Fibroblast of villous mesenchyme (primary cell): ENCODE measurements at regions not wholly inside any gene's neighbourhood (a gene's known extent, or its start where the extent isn't known, plus 50 kb on each side); places are given as distances from the start of the nearest gene placed in this dataset.

Source experiments
- DNase-seq: peaks from one replicate; pipeline ENCODE4 v3.0.0-alpha.2; 2010; ENCODE audit warnings: low read depth
- H3K4me3 ChIP-seq: 2 replicates; pipeline ENCODE4 v1.5.1; 2011; ENCODE audit warnings: low read depth, mild to moderate bottlenecking, low read length
- TF ChIP-seq, protein P1 (sequence below): IDR thresholded peaks from 2 replicates; pipeline ENCODE4 v1.5.1; 2012; ENCODE audit warnings: low read depth, mild to moderate bottlenecking, low read length; ENCODE audit not compliant: insufficient read depth

DNA sequence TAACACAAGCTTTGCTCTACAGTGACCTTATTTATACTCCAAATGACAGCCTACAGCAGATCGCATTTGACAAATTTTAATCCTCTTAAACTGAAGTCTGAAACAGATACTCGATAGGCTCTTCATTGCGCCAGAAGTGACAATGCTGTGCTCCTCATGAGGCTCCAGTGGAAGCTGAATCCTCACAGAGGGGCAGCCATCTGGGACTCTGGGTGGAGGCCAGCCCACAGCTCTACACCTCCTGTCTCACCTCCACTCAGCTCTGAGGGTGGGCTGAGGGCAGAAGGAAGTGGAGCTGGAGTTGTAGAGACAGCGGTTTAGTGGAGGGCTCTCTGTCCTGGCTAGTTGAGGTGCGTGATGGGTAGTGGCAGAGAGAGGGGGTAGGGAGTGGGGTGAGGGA, 283.3 kb upstream of the ANKRD55 start:
- TF ChIP-seq, protein P1, sequence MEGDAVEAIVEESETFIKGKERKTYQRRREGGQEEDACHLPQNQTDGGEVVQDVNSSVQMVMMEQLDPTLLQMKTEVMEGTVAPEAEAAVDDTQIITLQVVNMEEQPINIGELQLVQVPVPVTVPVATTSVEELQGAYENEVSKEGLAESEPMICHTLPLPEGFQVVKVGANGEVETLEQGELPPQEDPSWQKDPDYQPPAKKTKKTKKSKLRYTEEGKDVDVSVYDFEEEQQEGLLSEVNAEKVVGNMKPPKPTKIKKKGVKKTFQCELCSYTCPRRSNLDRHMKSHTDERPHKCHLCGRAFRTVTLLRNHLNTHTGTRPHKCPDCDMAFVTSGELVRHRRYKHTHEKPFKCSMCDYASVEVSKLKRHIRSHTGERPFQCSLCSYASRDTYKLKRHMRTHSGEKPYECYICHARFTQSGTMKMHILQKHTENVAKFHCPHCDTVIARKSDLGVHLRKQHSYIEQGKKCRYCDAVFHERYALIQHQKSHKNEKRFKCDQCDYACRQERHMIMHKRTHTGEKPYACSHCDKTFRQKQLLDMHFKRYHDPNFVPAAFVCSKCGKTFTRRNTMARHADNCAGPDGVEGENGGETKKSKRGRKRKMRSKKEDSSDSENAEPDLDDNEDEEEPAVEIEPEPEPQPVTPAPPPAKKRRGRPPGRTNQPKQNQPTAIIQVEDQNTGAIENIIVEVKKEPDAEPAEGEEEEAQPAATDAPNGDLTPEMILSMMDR = no peak
- no peak overlapping the region for H3K4me3 ChIP-seq
- no peak for DNase-seq

DNA sequence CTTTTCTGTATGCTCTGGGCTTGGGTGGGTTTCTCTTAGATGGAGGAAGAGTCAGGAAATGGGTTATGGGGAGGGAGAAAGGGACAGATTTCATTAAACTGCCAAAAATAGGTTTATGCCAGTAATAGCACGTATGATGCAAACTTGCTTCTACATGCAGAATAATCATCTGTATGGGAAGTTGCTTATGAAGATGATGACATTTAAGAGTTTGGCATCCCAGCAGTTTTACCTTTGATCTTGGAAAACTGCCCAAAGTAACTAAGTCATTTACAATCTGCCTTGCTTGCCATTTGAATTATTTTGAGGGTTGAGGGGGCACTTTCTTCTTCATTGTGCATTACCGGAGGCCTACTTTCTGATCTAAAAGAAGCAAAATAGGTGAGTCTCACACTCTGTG, 282.9 kb upstream of the ANKRD55 start:
- no peak for DNase-seq
- no peak overlapping the region for H3K4me3 ChIP-seq
- TF ChIP-seq, protein P1 = no peak

DNA sequence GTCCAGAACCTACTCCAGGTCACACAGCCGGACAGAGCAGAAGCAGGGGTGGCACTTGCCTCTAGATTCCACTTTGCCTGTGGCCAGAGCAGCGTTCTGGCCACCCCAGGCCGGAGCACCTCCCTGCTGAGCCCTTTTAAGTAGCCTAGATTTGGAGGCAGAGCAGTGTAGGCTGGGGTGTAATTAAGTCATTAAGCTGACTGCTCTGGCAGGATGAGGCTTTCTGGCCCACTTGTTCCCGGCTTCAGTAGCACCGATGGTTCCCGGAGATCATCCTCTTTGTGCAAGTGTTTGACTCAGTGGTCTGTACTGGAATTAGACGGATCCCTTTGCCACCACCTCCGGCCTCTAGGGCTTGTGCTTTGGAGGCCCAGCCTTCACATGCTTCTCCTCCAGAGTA, 281.9 kb upstream of the ANKRD55 start:
- TF ChIP-seq, protein P1 = no peak
- no peak overlapping the region for H3K4me3 ChIP-seq
- no peak for DNase-seq

DNA sequence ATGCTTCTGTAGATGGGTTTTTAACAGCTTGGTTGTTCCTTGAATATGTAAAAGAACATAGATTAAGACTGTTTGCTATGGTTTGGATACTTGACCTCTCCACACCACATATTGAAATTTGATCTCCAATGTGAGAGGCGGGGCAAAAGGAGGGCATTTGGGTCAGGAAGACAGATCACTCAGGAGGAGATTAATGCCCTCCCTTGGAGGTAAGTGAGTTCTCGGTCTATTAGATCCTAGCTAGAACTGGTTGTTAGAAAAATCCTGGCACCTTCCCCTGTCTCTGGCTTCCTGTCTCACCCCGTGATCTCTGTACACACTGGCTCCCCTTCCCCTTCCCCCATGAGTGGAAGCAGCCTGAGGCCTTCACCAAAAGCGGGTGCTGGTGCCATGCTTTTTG, 281.1 kb upstream of the ANKRD55 start:
- TF ChIP-seq, protein P1 = no peak
- no peak overlapping the region for H3K4me3 ChIP-seq
- no peak for DNase-seq

DNA sequence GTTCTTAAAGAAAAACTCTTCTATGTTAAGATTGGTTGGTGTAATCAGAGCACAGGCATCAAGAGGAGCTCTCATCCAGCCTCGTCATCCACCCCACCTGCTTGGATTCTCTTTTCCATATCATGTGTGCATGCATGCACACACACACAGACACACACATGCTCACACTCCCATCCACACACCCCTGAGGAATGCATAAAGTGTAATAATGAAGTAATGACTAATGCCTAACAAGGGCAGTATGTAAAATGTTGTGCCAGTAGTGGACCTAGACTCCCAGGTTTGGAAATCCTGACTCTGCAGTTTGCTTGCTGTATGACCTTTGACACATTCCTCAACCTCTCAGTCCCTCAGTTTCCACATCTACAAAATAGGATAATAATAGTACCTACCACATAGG, 280.0 kb upstream of the ANKRD55 start:
- DNase-seq = no peak
- TF ChIP-seq, protein P1 = no peak
- no peak overlapping the region for H3K4me3 ChIP-seq

DNA sequence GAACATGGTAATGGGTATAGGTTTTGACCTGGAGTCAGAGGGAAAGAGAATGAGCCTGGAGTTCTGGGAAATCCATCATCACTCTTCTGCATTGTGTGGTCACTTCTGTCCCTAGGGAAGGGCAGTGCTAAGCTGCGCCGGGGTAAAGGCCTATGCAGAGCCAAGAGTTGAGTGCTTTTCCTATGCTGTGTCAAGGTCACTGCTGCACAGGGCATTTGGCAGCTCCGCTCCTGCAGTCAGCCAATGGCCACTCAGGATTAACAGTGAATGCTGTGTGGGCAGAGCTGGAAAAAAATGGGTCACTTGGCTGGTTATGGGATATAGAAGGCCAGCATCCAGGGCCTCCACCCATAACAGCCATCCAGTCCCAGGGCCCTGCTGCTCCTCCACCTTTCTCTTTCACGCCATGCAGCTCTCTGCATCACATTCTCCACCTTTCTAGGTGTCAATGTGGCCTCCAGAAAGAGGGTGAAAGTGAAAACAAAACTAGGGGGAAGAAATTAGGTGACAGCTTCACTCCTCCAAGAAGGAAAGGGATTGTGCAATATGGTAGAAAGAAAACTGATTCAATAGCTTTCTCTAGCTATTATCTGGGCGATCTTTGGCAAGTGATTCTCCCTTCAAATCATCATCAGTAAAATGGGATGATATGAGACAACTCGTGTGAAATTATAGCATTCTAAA, 279.3 kb upstream of the ANKRD55 start:
- H3K4me3 ChIP-seq = no peak overlapping the region
- TF ChIP-seq, protein P1 = no peak
- no peak for DNase-seq

DNA sequence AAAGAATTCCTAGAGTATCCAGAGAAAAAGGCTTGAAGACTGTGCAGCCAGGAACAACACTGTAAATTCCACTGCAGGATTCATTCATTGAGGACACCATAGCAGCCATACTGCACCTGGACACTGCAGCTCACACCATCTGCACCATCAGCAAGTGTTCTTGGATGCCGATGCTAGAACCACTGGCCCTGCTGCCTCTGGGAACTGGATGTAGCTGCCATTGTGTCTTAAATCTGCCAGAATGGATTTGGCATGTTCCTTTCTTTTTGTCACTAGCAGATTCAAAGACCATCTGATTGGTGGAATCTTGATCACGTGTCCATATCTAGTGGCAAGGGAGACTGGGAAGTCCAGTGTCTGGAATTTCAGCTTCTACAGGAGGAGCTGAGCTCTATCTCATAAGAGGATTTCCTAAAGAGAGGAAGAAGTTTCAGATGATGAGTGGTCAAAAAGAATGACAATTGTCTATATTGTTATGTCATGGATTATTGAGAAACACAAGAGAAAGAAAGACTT, 278.3 kb upstream of the ANKRD55 start:
- DNase-seq = no peak
- H3K4me3 ChIP-seq = no peak overlapping the region
- TF ChIP-seq, protein P1 = no peak
